ENCODE measurements at regions not wholly inside any gene's neighbourhood (a gene's known extent, or its start where the extent isn't known, plus 50 kb on each side); places are given as distances from the start of the nearest gene placed in this dataset.
A peak's percentile ranks its signal among the peaks of the same experiment; 100 is the strongest.

DNA sequence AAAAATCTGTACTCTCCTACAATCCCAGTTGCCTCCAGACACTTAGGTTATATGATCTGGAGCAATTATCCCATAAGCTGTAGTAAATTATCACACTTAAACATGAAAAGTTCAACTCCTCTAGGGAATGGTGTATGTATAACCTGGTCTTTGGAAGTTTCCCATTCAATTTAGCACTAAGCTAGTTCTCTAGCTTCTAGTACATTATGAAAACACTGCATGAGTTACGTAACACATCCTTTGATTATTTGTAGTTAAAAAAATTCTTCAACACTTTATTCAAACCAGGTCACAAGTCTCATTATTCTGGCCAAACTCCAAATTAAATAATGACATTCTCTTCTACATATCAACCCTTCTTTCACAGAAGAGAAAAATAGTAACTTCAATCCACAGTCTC is 827.0 kb upstream of the ADAMTS5 start:
- Histone ChIP-seq H3K27ac (ENCODE audit: low read depth in 1 of 2, low read length in 1 of 2) (no peak overlapping the region), H3K4me1 (ENCODE audit: control insufficient read depth in 5 of 5, insufficient read depth in 5 of 5, low read length in 5 of 5) (peaks cover 0 to 6% (median 0%) of the 10 kb centered on the region in 5 donors), H3K9me3 (ENCODE audit: control insufficient read depth in 4 of 4, insufficient read depth in 3 of 4, low read length in 3 of 4) (no peaks in the 10 kb centered on the region), H3K36me3 (ENCODE audit: control insufficient read depth in 4 of 4, insufficient read depth in 4 of 4, low read length in 4 of 4) (no peaks in the 10 kb centered on the region), H3K27me3 (ENCODE audit: control insufficient read depth in 3 of 3, insufficient read depth in 3 of 3, low read length in 2 of 3) (no peaks in the 10 kb centered on the region), H3K9ac (ENCODE audit: insufficient read depth in 1 of 2, low read length in 2 of 2) (no peak overlapping the region), H3K4me3 (no peak overlapping the region)
- DNase-seq (peak in 1 of 3 donors; percentile 30), ATAC-seq (ENCODE audit: insufficient read depth, low FRiP score) (no peak)
- WGBS, 2 donors: 0 to 40% methylated on average over 1 of the region's 1 CpG
- TF ChIP-seq, protein P1, sequence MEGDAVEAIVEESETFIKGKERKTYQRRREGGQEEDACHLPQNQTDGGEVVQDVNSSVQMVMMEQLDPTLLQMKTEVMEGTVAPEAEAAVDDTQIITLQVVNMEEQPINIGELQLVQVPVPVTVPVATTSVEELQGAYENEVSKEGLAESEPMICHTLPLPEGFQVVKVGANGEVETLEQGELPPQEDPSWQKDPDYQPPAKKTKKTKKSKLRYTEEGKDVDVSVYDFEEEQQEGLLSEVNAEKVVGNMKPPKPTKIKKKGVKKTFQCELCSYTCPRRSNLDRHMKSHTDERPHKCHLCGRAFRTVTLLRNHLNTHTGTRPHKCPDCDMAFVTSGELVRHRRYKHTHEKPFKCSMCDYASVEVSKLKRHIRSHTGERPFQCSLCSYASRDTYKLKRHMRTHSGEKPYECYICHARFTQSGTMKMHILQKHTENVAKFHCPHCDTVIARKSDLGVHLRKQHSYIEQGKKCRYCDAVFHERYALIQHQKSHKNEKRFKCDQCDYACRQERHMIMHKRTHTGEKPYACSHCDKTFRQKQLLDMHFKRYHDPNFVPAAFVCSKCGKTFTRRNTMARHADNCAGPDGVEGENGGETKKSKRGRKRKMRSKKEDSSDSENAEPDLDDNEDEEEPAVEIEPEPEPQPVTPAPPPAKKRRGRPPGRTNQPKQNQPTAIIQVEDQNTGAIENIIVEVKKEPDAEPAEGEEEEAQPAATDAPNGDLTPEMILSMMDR (IDR thresholded peaks at IDR 0.05; ENCODE audit: control extremely low read depth, extremely low read depth): no peak

DNA sequence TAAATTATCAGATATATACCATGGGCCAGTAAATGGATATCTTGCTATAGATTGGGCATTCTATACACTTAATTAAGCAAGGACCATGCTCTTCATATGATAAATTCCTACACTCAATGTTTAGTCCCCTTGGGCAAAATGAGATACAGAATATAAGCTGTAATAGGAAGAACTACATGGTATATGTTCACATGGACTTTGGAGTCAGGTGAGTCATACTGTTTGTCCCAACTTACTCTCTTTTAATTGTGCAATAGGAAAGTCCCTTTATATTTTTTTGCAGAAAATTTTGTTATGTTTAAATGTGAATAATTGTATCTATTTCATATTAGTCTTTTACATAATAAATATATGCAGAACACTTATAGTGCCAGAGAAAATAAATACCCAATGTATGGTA is 820.2 kb upstream of the ADAMTS5 start:
- DNase-seq (no peak), ATAC-seq (ENCODE audit: insufficient read depth, low FRiP score) (no peak)
- TF ChIP-seq, protein P1 (IDR thresholded peaks at IDR 0.05; ENCODE audit: control extremely low read depth, extremely low read depth): no peak

DNA sequence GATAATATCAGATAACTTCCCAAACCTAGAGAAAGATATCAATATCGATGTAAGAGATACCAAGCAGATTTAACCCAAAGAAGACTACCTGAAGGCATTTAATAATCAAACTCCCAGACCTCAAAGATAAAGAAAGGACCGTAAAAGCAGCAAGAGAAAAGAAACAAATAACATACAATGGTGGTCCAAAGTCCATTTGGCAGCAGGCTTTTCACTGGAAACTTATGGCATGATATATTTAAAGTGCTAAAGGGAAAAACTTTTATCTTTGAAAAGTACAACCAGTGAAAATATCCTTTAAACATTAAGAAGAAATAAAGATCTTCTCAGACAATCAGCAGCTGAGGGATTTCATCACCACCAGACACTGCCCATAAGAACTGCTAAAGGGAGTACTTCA is 812.7 kb upstream of the ADAMTS5 start:
- H3K9me3 ChIP-seq (ENCODE audit: control insufficient read depth in 4 of 4, insufficient read depth in 3 of 4, low read length in 3 of 4): peaks cover 0 to 2% (median under 1%) of the 10 kb centered on the region in 4 donors
- no peak for ATAC-seq (ENCODE audit: insufficient read depth, low FRiP score)
- H3K27ac ChIP-seq (ENCODE audit: low read depth in 1 of 2, low read length in 1 of 2): no peak overlapping the region
- TF ChIP-seq, protein P1 (IDR thresholded peaks at IDR 0.05; ENCODE audit: control extremely low read depth, extremely low read depth): no peak
- no peaks in the 10 kb centered on the region for H3K36me3 ChIP-seq (ENCODE audit: control insufficient read depth in 4 of 4, insufficient read depth in 4 of 4, low read length in 4 of 4)
- WGBS, 2 donors: 83 to 94% methylated on average over 2 of the region's 2 CpGs
- H3K4me3 ChIP-seq: no peak overlapping the region
- no peak overlapping the region for H3K9ac ChIP-seq (ENCODE audit: insufficient read depth in 1 of 2, low read length in 2 of 2)
- DNase-seq: peak in 2 of 3 donors; percentile 27 to 57
- H3K4me1 ChIP-seq (ENCODE audit: control insufficient read depth in 5 of 5, insufficient read depth in 5 of 5, low read length in 5 of 5): peaks cover 0 to 2% (median 0%) of the 10 kb centered on the region in 5 donors
- no peaks in the 10 kb centered on the region for H3K27me3 ChIP-seq (ENCODE audit: control insufficient read depth in 3 of 3, insufficient read depth in 3 of 3, low read length in 2 of 3)

More for the DNA sequence above, 820.2 kb upstream of the ADAMTS5 start:
- no peaks in the 10 kb centered on the region for H3K27me3 ChIP-seq (ENCODE audit: control insufficient read depth in 3 of 3, insufficient read depth in 3 of 3, low read length in 2 of 3)
- H3K4me1 ChIP-seq (ENCODE audit: control insufficient read depth in 5 of 5, insufficient read depth in 5 of 5, low read length in 5 of 5): no peaks in the 10 kb centered on the region
- H3K4me3 ChIP-seq: no peak overlapping the region
- no peak overlapping the region for H3K9ac ChIP-seq (ENCODE audit: insufficient read depth in 1 of 2, low read length in 2 of 2)
- H3K27ac ChIP-seq (ENCODE audit: low read depth in 1 of 2, low read length in 1 of 2): no peak overlapping the region
- H3K9me3 ChIP-seq (ENCODE audit: control insufficient read depth in 4 of 4, insufficient read depth in 3 of 4, low read length in 3 of 4): peaks cover 0 to 2% (median 0%) of the 10 kb centered on the region in 4 donors
- H3K36me3 ChIP-seq (ENCODE audit: control insufficient read depth in 4 of 4, insufficient read depth in 4 of 4, low read length in 4 of 4): no peaks in the 10 kb centered on the region

DNA sequence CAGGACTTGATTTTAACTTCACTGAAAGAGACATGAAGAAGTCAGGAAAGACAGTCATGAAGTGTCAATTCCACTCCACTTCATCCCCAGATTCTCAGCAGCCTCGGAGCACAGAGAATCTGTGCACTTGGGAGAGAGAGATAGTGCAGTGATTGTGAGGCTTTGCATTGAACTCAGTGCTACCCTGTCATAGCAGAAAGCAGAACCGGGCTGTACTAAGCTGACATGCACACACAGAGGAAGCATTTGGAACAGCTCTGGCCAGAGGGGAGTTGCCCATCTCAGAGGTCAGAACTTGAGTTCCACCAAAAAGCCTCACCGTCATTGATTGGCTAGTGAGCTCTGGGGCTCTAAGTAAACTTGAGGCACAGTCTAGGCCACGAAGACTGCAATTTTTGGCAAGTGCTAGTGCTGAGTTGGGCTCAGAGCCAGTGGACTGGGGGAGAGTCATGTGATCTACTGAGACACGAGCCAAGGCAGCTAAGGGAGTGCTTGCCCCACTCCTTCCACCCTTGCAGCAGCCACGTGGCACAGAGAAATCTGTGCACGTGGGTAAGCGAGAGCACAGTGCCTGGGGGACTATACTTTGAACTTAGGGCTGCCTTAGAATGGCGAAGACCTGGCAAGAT is 810.2 kb upstream of the ADAMTS5 start:
- H3K9ac ChIP-seq (ENCODE audit: insufficient read depth in 1 of 2, low read length in 2 of 2): no peak overlapping the region
- H3K4me1 ChIP-seq (ENCODE audit: control insufficient read depth in 5 of 5, insufficient read depth in 5 of 5, low read length in 5 of 5): peaks cover 0 to 3% (median 0%) of the 10 kb centered on the region in 5 donors
- WGBS, 2 donors: 55 to 72% methylated on average over 9 of the region's 9 CpGs
- H3K4me3 ChIP-seq: no peak overlapping the region
- no peaks in the 10 kb centered on the region for H3K27me3 ChIP-seq (ENCODE audit: control insufficient read depth in 3 of 3, insufficient read depth in 3 of 3, low read length in 2 of 3)
- TF ChIP-seq, protein P1 (IDR thresholded peaks at IDR 0.05; ENCODE audit: control extremely low read depth, extremely low read depth): no peak
- no peak for ATAC-seq (ENCODE audit: insufficient read depth, low FRiP score)
- peaks cover 0 to 2% (median 0%) of the 10 kb centered on the region in 4 donors for H3K9me3 ChIP-seq (ENCODE audit: control insufficient read depth in 4 of 4, insufficient read depth in 3 of 4, low read length in 3 of 4)
- peak; percentile 26 to 74 (median 44) for DNase-seq
- H3K36me3 ChIP-seq (ENCODE audit: control insufficient read depth in 4 of 4, insufficient read depth in 4 of 4, low read length in 4 of 4): no peaks in the 10 kb centered on the region
- no peak overlapping the region for H3K27ac ChIP-seq (ENCODE audit: low read depth in 1 of 2, low read length in 1 of 2)

Data from lung (tissue), 11 donors.